ENCODE measurements at regions not wholly inside any gene's neighbourhood (a gene's known extent, or its start where the extent isn't known, plus 50 kb on each side); places are given as distances from the start of the nearest gene placed in this dataset.
"Not testable (repeated sequence)": the region's sequence is repeated elsewhere in the genome, so short reads cannot be mapped to it uniquely, and the experiment has no call there.

- no peak for DNase-seq
These were observed 51.2 kb upstream of the MEX3C start for GRCh38 chr18:51248685-51249084.

DNA sequence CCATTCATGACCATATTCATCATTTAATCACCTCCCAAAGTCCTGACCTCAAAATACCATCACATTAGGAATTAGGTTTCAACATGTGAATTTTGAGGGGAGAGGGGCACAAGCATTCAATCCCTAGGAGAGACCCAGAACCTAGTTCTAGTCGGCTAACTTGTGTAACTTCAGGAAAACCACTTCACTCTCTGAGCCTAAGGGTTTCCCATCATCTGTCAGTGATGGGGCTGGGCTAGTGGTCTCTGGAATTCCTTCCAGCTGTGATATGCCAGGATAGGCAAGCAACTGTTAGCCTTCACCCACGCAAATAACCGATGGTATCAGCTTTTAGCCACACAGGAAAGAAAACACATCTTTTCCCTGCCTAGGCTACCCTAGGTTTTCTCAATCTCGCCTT, 52.5 kb upstream of the MEX3C start:
- DNase-seq, result no peak

- DNase-seq, result no peak
These were observed 53.1 kb upstream of the MEX3C start for GRCh38 chr18:51250458-51251024.

GRCh38 chr18:51251625-51252024, 54.1 kb upstream of the MEX3C start:
- no peak for DNase-seq

- no peak for DNase-seq
These were observed 56.0 kb upstream of the MEX3C start for GRCh38 chr18:51253476-51253875.

DNA sequence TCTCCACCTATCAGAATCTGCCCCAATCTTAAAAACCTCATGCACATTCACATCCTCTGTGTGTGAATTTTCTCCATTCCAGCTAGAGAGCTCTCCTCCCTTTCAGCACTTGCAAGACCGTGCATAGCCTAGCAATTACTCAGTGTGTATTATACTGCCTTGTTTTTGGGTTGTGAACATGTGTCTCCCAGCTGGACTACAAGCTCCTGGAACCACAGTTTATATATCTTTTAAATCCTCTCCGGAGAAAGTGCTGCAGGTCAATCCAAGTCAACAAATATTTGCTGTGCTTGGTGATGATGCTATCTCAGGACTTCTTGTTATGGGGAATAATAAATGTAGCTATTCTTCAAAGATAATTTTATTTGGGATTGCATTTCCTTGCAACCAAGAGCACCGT, 58.2 kb upstream of the MEX3C start:
- no peak for DNase-seq

DNA sequence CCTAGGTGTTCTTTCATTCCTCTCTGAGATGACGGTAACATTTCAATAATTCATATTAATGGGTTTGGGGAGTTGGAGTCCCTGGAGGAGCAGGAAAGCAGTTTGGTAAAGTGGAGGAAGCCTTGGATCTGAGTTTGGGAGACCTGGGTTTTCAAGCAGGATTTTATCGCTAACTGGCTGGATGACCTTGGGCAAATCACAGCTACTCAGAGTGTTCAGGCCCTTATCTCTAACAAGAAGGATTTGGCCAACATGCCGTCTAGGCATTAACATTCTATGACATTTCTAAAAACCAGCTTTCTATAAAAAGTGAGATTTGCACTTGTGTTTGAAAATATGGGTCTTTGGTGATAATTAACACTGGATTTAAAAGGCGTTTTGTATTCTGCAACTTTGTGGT, 59.7 kb upstream of the MEX3C start:
- DNase-seq, result no peak

DNA sequence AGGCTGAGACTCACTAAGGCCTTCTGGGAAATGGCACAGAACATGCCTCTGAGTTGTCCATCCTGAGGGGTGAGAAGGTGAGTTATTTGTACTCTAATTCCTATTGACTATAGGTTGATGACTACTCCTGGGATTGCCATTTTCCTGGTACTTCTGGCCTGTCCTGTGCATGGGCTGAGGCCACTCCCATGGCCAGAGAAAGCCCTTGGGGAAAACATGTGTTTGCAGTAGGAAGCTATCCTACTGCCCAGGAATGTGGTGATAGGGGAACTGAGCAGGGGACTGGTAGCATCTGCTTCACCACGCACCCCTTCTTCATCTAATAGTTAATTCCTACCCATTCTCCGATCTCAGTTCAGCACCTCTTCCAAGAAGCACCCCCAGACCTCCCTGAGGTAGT, 62.6 kb upstream of the MEX3C start:
- no peak for DNase-seq

DNA sequence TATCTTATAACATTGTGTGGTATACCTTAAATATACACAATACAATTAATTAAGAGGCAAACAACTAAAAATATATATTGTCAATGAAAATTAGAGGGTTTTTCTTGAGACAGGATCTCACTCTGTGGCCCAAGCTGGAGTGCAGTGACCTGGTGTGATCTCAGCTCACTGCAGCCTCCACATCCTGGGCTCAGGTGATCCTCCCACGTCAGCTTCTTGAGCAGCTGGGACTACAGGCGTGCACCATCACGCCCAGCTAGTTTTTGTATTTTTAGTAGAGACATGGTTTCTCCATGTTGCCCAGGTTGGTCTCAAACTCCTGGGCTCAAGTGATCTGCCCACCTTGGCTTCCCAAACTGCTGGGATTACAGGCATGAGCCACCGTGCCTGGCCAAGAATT, 68.6 kb upstream of the MEX3C start:
- not testable (repeated sequence) for DNase-seq

GRCh38 chr18:51266773-51267172, 69.3 kb upstream of the MEX3C start:
- peak; percentile 9 for DNase-seq

DNA sequence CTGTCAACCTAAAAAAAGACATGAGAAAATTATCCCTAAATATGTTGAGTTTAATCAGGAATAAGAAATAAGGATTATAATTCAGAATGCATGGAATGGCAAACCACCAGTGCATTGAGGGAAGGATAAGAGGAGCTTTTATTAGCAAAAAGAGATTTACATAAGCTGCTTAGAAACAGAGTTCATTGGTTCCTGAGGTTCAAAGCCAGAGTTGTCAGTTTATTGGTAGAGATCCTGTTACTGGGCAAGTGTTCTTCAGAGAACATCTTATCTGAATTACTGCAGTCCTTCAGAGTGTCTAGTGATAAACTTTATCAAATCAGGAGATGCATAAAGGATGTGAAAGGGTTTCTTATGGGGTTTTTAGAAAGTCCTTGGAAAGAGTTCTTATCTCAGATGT, 76.0 kb upstream of the MEX3C start:
- DNase-seq, result no peak

DNA sequence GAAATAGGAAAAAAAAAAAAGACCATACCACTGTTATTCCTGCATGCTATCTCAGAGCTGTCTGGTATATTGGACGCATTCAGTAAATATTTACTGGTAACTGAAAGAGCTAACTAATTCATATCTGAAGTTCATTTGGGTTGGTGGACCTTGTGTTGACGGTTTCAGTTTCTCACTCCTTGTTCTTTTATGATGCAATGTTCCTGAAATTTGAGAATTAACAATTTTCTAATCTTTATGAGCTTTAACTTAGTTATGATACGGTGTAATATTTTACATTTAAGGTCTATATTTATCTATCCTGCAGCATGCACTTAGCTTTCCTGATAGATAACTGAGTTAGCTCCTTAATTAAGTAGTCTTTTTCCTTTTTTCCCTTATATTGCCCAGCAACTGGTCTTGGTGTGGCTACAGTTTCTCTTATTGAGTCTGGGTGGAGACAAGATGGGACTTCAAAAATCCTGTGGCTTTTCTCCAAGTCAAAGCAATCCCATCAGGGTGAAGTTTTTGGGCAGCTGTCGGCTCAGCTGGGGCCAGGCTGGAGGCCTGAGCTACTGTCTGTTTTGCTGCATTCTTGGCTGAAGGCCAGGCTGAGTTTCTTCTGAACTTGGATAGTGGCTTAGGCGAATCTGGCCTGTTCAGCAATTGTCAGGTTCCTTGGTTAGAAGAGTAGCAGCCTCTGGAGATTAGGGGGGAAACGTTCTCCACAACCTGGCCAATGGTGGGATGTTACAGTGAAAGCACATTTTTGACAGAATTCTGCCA, 78.4 kb upstream of the MEX3C start:
- DNase-seq, result no peak

- peak; percentile 70 for DNase-seq
These were observed 80.7 kb upstream of the MEX3C start for GRCh38 chr18:51278045-51278649.

- no peak for DNase-seq
These were observed 82.0 kb upstream of the MEX3C start for GRCh38 chr18:51279367-51279984.

DNA sequence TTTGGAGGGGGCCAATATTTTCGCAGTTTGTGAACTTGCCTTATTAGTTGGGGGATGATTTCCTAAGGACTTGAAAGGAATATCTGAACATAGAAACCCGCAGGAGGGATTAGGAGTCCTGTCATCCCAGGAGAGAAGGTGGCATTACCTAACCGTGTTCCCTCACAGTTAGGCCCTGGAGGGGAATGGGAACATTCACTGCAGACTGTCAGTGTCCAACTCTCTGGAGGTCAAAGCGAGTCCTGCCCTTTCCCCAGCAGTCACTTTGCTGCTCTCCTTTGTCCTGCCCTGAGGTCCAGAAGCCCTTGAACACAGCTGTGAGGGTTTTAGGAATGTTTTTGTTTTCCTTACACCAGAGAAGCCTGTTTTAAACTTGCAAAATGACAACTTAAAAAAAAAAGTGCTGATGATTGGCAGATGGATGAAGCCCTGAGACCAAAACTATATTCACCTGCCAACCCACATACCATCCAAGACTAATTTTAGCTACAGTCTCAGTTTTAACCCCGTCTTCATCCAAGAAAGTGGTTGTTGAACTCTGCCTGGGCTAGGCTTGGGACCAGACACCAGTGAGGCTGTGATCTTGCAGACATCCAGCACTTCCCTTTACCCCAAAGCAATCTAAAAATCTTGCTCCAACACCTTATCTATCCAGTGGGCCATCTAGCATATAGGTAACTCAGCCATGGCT, 90.5 kb upstream of the MEX3C start:
- no peak for DNase-seq

- no peak for DNase-seq
These were observed 91.1 kb upstream of the MEX3C start for GRCh38 chr18:51288582-51288981.

DNA sequence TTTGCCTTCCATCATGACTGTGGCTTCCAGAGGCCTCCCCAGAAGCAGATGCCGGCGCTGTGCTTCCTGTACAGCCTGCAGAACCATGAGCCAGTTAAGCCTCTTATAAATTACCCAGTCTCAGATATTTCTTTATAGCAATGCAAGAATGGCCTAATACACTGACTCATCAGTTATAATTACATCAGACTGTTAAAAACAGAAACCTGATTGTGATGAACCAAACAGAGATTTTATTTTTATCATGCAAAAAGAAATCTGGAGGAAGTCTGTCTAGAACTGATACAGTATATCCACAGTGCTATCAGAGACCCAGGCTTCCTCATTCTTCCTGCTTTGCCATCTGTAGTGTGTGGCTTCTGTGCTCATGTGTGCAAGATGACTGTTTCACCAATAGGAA, 93.4 kb upstream of the MEX3C start:
- no peak for DNase-seq

- peak; percentile 5 for DNase-seq
These were observed 103.4 kb upstream of the MEX3C start for GRCh38 chr18:51300912-51301311.

DNA sequence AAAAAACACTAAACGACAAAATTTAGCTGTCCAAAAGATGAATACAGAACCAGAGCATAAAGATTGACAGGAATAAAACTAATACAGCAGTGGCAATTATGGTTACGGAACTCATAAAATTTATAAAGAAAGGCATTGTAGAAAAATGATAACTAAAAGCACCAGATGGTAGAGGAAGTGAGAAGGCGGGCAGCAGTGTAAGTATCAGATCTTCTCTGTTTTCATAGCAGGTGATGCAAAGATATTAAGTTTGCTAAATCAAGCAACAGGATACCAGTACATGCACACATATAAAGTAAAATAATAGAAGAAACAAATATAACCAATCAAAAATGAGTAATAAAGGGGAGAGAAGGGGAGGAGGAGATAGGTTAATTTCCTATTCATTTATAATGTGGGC, 103.9 kb upstream of the MEX3C start:
- DNase-seq, result no peak

DNA sequence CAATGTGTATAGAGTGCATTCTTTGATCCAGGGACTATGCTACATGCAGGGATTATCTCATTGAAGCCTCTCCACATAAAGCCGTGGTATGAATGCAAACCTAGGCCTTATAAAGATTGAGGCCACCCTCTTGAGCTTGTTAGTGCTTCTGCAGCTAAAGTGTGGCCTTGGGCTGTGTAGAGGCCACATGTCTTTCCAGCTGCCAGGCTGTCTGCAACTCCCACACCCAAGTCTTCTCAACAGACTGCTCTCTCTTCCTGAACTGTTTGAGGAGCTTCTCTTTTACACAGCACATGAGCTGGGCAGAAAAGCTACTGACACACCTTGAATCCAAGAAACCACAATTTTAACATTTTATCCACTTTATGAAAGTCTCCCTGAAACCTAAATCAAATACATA, 119.2 kb upstream of the MEX3C start:
- DNase-seq, result no peak

GRCh38 chr18:51321696-51322095, 124.2 kb upstream of the MEX3C start:
- no peak for DNase-seq

DNA sequence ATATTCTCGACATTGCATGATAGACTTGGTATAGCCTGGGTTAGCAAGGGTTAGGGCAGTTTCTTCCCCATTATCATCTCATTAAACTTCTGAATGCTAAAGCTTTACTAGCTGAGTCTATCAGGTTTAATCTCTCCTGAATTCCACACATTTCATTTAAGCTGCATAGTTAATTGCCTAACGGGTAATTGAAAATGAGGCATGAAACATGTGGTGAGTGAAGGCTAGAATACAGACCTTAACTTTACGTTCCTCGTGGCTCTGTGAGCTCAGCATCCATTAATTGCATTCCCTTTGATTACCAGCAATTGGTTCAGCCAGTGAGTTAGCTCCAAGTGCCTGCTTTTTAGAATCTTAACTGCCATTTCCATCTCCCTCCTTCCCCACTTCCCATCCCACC, 126.5 kb upstream of the MEX3C start:
- DNase-seq, result no peak

GRCh38 chr18:51330148-51330547, 132.7 kb upstream of the MEX3C start:
- DNase-seq, result no peak

- DNase-seq, result no peak
These were observed 133.3 kb upstream of the MEX3C start for GRCh38 chr18:51330739-51331138.
